ENCODE measurements at regions not wholly inside any gene's neighbourhood (a gene's known extent, or its start where the extent isn't known, plus 50 kb on each side); places are given as distances from the start of the nearest gene placed in this dataset.
A peak's percentile ranks its signal among the peaks of the same experiment; 100 is the strongest.

- no peak for DNase-seq
Observed at GRCh38 chr10:123536176-123536845, 129.8 kb upstream of the GPR26 start.

GRCh38 chr10:123537188-123537961 lies 128.8 kb upstream of the GPR26 start:
- DNase-seq = no peak

GRCh38 chr10:123538401-123539320 lies 127.5 kb upstream of the GPR26 start:
- no peak for DNase-seq

GRCh38 chr10:123544986-123545385 lies 121.2 kb upstream of the GPR26 start:
- no peak for DNase-seq

GRCh38 chr10:123548770-123549169 lies 117.4 kb upstream of the GPR26 start:
- DNase-seq = no peak

- DNase-seq = no peak
Observed at GRCh38 chr10:123549761-123550454, 116.2 kb upstream of the GPR26 start.

- no peak for DNase-seq
Observed at GRCh38 chr10:123550675-123551096, 115.5 kb upstream of the GPR26 start.

GRCh38 chr10:123551259-123551658 lies 114.9 kb upstream of the GPR26 start:
- no peak for DNase-seq

GRCh38 chr10:123552760-123553554 lies 113.2 kb upstream of the GPR26 start:
- no peak for DNase-seq

GRCh38 chr10:123553810-123554430 lies 112.2 kb upstream of the GPR26 start:
- DNase-seq = no peak

- no peak for DNase-seq
Observed at GRCh38 chr10:123554656-123555055, 111.5 kb upstream of the GPR26 start.

GRCh38 chr10:123555616-123556015 lies 110.5 kb upstream of the GPR26 start:
- no peak for DNase-seq

- no peak for DNase-seq
Observed at GRCh38 chr10:123556049-123556448, 110.1 kb upstream of the GPR26 start.

- DNase-seq = no peak
Observed at GRCh38 chr10:123556736-123557135, 109.4 kb upstream of the GPR26 start.

GRCh38 chr10:123557366-123558108 lies 108.6 kb upstream of the GPR26 start:
- DNase-seq = no peak

- no peak for DNase-seq
Observed at GRCh38 chr10:123558651-123559050, 107.5 kb upstream of the GPR26 start.

GRCh38 chr10:123559066-123559822 lies 106.9 kb upstream of the GPR26 start:
- peak; percentile 21 to 51 (median 44) for DNase-seq

GRCh38 chr10:123559823-123560092 lies 106.4 kb upstream of the GPR26 start:
- DNase-seq = no peak

- no peak for DNase-seq
Observed at GRCh38 chr10:123560301-123561140, 105.6 kb upstream of the GPR26 start.
